ENCODE measurements at regions not wholly inside any gene's neighbourhood (a gene's known extent, or its start where the extent isn't known, plus 50 kb on each side); places are given as distances from the start of the nearest gene placed in this dataset.

- Histone ChIP-seq H3K27ac (ENCODE audit: extremely low read length, insufficient read depth, low read length) (no peak overlapping the region), H4K20me1 (ENCODE audit: insufficient read depth, low read length) (no peaks in the 10 kb centered on the region), H3K4me1 (ENCODE audit: insufficient read depth, low read length) (no peaks in the 10 kb centered on the region), H3K9me3 (ENCODE audit: low read length) (no peaks in the 10 kb centered on the region), H3K9ac (ENCODE audit: insufficient read depth, low read depth, low read length) (no peak overlapping the region), H3K27me3 (ENCODE audit: control insufficient read depth in 1 of 2, insufficient read depth in 2 of 2, low read length in 2 of 2) (no peaks in the 10 kb centered on the region), H3K36me3 (replicated peaks in 1 of 2; ENCODE audit: control insufficient read depth in 1 of 2, insufficient read depth in 2 of 2, low read length in 2 of 2) (no peaks in the 10 kb centered on the region), H3K79me2 (ENCODE audit: insufficient read depth, low read length) (no peaks in the 10 kb centered on the region), H2AFZ (ENCODE audit: low read length) (no peak overlapping the region), H3K4me2 (ENCODE audit: low read depth, low read length) (no peak overlapping the region), H3K4me3 (replicated peaks in 1 of 3; ENCODE audit: insufficient read depth in 1 of 3, low read depth in 2 of 3, low read length in 3 of 3) (no peak overlapping the region)
- no peak for ATAC-seq
- no TSS peak for BruUV-seq (replicated peaks)
- intact Hi-C loops (cut with micrococcal nuclease; ENCODE audit: unreplicated experiment) (no loop called here), in situ Hi-C loops (cut with HindIII; ENCODE audit: extremely low pct_ligation_motif_present, low pct_unique_long_range_greater_than_20kb) (no loop called here)
- no peak for TF ChIP-seq DNMT3B (CRISPR knock-in tag; conservative IDR thresholded peaks at IDR 0.05)
- TF ChIP-seq ZNF737 (CRISPR knock-in tag; IDR thresholded peaks at IDR 0.05; ENCODE audit: borderline replicate concordance), result no peak
- no peak for TF ChIP-seq ZNF788 (CRISPR knock-in tag; IDR thresholded peaks at IDR 0.05; ENCODE audit: borderline replicate concordance)
- TF ChIP-seq ATAD3A (CRISPR knock-in tag; IDR thresholded peaks at IDR 0.05), result no peak
- no peak for TF ChIP-seq ZNF639 (CRISPR knock-in tag; conservative IDR thresholded peaks at IDR 0.05)
- no peak for TF ChIP-seq SAFB2 (CRISPR knock-in tag; IDR thresholded peaks at IDR 0.05; ENCODE audit: borderline replicate concordance, low read depth)
- TF ChIP-seq CHCHD3 (CRISPR knock-in tag; IDR thresholded peaks at IDR 0.05), result no peak
- TF ChIP-seq ZC3H13 (CRISPR knock-in tag; IDR thresholded peaks at IDR 0.05), result no peak
- TF ChIP-seq JARID2 (CRISPR knock-in tag; IDR thresholded peaks at IDR 0.05; ENCODE audit: insufficient replicate concordance), result no peak
- TF ChIP-seq ESRRA (CRISPR knock-in tag; IDR thresholded peaks at IDR 0.05; ENCODE audit: low read depth), result no peak
- TF ChIP-seq MAFF (IDR thresholded peaks at IDR 0.05; ENCODE audit: low read depth, low read length), result no peak
- TF ChIP-seq HMGXB3 (CRISPR knock-in tag; IDR thresholded peaks at IDR 0.05; ENCODE audit: borderline replicate concordance), result no peak
- TF ChIP-seq ATF2 (CRISPR knock-in tag; IDR thresholded peaks at IDR 0.05), result no peak
- no peak for TF ChIP-seq ZNF281 (CRISPR knock-in tag; IDR thresholded peaks at IDR 0.05; ENCODE audit: borderline replicate concordance)
- FAIRE-seq, result no peak
- CTCF ChIA-PET (ENCODE audit: low intra/inter-chr PET ratio, low total read pairs), result no interaction called here
- 0% methylated on average over 2 of the region's 2 CpGs for WGBS (ENCODE audit: low lambda C conversion rate)
- POLR2A ChIA-PET, result no interaction called here
- DNase-seq (ENCODE audit: low spot score), result no peak
These were observed 176.6 kb downstream of the VEGFC start for GRCh38 chr4:176616151-176616550.
